Inflammatory macrophage treated with lipopolysaccharide for 1 hour (primary cell): ENCODE measurements at regions not wholly inside any gene's neighbourhood (a gene's known extent, or its start where the extent isn't known, plus 50 kb on each side); places are given as distances from the start of the nearest gene placed in this dataset.

Experiments
- DNase-seq, 2 donors: peaks; one replicate each; pipeline ENCODE4 v3.0.0-alpha.2; 2020 to 2022

DNA sequence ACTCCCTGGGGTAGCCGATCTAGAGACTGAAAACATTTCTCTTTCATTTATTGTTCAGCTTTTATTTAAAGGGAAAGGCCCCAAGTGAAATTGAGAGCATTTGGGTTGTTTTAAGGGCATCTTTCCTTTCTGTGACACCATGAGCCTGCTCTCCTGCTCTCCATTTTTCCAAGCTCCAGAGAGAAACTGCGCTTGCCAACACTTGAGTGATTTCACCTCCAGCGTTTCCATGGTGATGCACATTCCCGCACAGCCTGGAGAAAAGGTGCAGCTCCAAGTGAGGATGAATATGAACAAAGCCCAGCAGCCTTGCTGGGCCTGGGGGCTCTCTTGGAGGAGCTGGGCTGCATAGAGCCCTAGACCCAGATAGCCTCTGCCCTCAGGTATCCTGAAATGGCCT is 159.2 kb upstream of the PPP2R3A start:
- DNase-seq, result no peak

DNA sequence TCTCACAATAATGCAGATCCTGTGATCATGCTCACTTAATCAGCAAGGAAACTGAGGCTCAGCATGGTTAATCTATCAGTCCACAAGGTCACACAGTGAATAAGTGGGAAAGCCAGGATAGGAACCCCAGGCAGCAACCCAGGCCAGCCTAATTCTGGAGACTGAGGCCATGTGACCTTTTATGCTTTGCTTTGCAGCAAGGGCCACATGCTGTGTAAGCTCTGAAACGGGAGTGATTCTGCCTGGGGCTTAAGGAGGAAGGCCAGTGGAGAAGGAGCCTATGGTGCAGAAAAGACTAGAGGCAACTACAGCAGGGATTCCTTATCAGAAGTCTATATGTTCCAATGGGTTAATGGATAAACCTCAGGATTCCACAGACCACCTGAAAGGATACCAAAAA is 157.6 kb upstream of the PPP2R3A start:
- DNase-seq, result no peak

DNA sequence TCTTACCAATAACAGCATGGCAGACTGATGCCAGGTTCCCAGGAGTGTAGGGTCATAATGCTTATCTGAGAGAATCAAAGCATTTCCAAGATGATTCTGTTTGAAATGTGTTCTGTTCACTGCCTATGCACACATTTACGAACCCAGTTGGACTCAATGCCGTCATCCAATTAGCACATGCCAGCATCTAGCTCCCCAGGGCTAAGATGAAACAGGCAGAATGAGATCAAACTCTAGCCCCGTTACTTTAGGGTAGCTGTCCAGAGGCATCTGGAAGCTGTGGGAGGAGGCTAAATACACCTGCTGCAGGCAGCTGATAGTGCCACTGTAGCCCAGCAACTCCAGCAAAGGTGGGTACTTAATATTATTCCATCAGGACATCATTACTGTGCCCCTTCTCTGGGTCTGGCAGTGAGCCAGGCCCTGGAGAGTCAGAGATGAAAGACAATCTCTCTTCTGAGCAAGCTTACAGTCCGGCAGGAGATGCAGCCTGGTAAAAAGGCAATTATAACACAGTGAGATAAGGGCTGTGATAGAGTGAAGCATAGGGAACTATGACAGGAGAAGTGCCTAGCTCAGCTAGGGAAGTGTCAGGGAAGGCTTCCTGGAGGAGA is 156.4 kb upstream of the PPP2R3A start:
- DNase-seq, result no peak

DNA sequence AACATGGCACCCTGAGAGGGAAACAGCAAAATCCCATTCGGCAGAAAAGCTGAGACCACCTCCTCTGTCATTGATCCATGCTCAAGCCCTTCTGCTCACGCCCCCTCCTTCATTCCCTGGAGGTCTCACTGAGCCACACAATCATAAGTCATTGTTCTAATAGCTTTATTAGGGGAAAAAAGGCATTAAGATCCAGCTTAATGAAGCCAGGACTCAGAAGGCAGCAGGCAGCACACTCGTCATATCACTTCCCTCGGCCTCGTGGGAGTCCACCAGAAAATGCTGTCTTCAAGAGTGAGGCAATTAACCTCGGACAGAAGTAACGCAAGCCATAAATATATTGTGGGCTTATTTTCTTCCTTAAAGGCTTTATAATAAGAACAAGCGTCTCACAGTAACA is 153.9 kb upstream of the PPP2R3A start:
- DNase-seq, result no peak

DNA sequence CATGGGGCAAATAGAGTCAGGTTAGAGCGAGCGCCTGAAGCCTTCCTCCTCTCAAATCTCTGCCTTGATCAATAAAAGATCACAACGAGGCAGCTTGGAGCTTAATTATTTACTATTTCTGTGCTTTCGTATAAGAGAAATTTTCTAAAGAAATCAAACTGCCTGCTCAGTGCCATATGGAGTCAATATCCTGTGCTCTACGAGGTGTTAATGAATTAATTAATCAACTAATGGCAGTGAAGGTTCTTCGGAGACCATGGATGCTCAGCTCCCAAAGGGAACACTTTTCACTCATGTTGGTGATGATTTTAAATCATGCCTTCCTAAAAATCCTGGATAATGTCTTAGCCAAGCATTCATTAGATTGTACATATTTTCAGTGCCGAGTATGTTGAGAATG is 153.5 kb upstream of the PPP2R3A start:
- no peak for DNase-seq

DNA sequence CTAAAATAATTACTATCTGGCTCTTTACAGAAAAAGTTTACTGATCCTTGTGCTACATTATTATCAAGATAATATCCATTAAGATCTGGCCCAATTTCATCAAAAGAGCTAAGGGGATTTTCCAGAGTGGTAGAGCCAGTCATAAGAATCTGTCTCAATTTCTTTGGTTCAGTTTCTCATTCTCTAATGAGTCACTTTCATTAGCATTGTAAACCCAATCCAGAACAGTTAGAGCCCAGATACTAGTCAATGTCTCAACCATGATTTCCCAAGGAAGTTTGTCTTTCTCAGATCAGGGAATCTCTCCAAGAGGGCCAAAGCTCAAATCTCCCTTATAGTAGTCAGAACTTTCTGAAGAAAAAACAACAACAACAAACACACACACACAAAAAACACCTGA is 131.1 kb upstream of the PPP2R3A start:
- no peak for DNase-seq

DNA sequence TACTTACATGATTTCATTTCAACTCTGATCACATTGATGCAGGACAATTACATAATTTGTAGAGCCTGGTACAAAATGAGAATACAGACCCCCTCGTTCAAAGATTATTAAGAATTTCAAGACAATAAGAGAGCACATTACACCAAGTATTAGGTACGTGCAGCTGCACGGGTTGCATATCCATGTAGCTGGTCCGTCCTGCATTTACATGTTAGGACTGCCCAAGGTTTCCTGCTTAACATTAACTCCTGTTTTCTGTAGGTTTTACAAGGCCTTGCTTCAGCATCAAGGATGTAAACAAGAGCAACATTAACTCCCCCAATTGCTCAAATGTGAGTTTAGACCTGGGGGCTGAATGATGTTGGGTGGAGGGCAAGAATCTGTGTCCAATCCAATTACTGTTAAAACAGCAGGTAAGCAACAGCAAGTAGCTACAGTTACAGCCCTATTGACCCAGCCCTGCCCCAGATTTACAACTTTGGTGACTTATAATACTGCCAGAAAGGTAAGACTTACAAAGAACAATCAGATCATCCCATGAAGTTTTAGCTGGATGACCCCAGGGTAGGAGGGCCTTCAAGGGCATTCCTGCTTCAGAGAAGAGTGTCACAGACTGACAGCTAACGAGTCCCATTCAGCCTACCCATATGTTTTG is 127.4 kb upstream of the PPP2R3A start:
- no peak for DNase-seq

DNA sequence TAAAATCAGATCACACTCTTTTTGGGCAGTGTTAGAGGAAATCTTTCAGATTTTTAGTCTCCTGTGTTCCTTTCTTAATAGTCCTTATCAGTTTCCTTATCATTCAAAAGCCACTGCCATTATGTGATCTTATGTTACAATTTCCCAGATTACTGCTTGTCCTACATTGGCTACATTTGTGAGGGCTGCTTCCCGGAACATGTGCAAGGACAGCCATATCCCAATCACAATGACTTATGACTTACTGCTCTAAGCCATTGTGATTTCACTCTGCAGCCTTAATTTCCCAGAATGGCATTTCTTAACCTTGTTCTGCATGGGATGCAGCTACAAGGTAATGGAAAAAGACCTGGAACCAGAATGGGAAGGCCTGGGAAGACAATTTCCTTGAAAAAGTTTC is 125.1 kb upstream of the PPP2R3A start:
- no peak for DNase-seq

DNA sequence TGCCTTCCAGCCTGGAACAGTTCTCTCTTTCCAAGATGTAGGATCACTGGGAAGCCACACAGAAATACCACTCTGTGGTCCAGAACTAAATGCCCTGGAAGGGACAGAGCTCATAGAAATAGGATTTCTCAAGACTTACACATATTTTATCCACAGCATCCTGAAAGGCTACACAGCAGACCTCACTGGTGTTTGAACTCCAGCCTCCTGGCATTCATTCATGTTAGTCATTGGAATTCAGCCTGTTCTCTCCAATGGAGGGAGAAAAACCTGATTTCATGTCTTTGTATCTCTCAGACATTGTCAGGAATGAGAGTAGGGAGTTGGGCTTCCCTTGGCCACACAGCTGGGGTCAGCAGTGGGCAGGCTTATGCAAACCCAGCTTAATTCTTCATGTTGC is 121.1 kb upstream of the PPP2R3A start:
- no peak for DNase-seq

DNA sequence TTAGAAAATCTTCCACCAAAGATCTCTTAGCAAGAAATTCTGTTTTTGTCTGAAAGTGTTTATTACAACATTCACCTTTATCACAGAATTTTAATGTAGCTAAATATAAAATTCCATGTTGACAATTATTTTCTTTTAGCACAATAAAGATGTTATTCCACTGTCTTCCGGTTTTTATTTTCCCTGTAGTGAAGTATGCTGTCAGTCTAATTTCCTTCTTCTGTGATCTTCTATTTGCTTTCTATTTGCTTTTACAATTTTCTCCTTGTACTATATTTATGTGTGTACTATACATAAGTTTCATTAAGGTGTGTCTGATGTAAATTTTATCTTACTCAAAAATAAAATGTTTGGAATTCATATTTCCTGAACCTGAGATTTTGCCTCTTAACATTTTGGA is 117.5 kb upstream of the PPP2R3A start:
- no peak for DNase-seq

DNA sequence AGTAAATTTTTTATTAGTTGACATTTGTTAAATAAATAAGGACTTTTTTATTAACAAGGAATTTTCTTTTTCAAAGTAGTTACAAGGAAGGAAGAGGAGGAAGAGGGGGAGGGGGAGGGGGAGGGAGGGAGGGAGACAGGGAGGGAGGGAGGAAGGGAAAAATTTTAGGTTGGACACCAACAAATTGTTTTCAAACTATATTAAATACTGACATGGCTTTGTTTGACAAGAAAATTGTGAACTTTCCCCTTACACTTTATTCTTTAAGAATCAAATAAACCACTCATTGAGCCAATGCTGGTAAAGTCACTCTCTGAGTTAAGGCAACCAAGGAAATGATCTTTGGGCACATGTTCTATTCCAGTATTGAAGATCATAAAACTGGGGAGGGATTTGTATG is 115.7 kb upstream of the PPP2R3A start:
- no peak for DNase-seq

DNA sequence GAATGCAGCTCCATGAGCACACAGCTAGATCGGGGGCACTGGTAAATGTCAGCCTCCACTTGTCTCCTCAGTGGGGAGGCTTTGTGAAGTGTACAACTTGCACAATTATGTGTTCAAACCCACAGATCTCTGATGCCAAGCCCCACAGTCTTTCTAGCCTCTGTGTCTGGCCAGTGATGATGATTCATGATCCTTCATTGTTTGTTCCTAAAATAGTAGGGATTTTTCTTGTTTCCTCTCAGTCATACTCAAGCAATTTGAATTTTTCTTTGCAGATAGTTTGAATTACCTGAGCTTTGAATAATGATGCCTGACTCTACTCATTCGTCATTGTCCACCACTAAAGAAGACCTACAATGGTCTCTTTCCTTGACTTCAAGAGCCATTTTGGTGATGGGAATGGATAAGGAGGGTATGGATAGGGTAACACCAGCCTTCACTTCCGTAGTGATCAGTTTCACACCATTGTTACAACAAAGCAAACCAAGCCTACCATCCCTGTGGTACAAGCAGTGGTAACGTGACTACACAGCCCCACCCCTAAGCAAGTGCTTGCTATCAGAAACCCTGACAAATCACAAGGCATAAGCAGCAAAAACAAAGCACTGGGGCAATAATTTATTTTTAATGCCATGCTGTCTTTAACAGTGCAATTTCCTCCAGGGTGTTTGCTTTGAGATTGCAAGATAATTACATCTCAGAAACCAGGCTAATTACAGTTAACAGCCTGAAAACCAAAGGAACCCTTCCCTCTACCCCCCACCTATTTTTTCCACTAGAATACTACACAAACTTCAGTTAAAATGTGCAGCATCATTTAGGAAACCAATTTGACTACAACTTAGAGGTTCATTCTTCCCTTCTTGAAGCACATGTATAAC is 114.1 kb upstream of the PPP2R3A start:
- DNase-seq, result no peak

DNA sequence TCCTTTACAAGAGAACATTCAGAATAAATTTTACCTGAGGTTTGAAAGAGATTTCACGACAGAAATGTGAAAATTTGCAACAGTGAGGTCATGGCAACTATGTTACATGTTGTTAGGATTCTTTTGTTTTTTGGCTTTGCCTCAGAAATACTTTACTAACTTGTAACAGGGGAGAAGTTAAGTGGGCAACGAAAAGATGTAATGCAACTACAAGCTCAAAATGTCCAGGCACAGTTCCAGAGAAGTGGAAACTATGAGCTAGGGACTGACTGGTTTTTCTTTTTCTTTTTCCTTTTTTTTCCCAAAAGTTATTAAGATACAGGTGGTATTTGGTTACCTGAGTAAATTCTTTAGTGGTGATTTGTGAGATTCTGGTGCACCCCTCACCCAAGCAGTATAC is 111.5 kb upstream of the PPP2R3A start:
- DNase-seq, result no peak

DNA sequence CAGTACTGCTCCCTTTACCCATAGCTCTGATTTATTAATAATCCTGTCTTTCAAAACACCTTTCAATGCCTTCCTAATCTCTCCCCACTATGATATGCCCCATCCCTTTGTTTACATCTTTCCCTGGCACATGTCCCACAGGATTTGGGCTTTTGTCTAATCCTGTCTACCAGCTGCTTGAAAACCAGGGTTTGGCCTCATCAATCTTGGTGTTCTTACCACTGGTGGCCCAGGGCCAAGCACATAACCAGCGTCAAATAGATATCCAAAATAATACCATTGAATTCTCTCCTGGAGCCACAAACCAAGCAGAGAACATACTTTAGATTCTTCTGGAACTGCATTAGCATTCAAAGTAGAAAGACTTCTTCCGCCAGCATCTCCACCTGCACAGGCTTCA is 104.8 kb upstream of the PPP2R3A start:
- DNase-seq, result no peak

DNA sequence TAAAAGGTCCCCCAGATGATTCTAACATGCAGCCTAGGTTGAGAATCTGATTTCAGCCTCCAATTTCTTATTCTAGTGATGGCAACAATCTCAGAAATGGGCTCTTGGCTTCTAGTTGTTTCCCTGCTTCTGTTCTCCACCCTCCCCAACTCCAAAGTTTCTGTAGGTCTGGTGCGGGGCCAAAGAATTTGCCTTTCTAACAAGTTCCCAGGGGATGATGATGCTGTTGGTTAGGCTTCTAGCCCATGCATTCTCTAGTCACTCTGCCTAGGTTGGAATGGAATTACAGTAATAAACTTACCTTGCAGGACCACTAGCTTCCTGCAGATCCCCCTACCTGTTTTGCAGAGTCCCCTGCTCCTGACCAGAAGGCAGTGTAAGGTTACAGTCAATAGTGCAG is 103.2 kb upstream of the PPP2R3A start:
- no peak for DNase-seq

DNA sequence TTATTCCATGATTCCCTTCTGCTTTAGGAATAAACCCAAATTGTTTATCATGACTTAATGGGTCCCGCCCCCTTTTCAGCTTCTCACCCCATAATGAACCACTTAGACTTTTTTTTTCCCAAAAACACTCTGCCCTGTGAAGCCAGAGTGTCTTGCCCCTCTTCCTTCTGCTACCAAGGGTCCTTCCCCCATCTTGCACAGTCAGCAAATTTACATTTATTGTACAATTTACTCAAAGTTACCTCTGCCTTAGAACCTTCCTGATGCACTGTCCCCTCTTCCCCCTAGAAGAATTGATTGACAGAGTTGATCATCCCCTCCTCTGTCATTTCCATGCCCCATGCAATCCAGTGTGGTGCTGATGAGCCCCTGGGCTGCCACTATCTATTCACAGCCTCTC is 101.5 kb upstream of the PPP2R3A start:
- no peak for DNase-seq

DNA sequence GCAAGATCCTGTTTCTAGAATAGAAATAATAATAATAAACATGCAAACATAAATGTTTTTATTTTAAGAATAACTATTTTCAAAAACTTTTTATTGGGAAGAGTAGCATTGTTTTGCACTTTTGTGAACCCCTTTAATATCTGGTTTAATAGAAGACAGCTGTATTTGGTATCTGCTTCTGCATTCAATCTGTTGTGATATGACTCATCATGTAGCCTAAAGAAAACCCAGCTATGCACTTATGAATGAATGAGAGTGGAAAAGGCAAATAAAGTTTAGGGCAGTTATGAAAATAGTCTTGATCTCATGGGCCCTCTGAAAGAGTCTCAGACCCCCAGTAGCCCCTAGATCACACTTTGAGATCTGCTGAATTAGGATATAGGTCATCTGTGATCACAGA is 100.4 kb upstream of the PPP2R3A start:
- no peak for DNase-seq

DNA sequence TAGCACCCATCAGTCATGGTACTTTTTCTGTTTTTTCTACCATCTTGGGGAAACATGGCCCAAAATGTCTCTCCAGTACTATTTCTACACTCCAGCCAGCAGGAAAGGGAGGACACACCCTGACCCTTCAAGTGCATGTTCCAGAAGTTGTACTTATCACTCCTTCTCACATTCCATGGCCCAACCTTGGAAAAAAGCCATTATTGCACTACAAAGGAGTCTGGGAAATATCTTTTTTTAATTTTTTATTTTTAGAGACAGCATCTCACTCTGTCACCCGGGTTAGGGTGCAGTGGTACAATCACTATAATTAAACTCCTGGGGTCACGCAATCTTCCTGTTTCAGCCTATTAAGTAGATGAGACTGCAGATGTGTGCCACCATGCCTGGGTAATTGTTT is 100.0 kb upstream of the PPP2R3A start:
- DNase-seq, result no peak

DNA sequence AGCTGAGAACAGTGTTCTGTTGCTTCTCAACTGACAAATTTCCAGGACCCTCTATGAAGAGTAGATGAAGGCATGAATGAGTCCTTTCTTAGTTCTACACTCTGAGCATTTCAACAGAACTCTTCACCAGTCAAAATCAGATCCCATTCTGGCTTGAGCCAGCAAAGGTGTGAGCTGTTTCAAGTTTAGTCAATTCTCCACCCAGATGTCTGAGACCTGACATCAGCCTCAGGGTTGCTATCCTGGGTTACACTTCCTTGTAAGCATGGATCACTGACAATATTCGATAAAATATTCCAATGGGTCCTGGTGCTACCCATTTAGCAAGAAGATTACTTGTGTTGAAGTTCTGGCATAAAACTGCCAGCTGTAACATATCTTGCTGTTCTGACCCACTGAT is 97.6 kb upstream of the PPP2R3A start:
- DNase-seq, result no peak

DNA sequence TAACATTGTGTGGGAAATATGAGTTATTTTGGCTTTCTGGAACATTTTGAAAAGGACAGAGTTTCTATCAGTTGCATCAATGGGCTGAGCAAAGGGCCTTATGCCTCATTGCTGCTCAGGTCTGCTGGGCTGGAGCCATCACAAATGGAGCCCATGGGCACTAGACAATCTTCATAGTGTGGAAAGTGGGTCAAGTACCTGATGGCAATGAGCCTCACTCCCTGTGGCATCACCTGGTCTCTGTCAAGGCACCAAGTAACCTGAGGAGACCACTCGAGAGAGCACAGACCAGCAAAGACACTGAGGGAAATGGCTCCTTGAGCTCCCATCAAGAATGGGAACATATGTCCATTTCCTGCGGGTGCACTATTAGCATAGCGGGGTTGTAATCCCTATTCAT is 96.7 kb upstream of the PPP2R3A start:
- DNase-seq, result no peak

DNA sequence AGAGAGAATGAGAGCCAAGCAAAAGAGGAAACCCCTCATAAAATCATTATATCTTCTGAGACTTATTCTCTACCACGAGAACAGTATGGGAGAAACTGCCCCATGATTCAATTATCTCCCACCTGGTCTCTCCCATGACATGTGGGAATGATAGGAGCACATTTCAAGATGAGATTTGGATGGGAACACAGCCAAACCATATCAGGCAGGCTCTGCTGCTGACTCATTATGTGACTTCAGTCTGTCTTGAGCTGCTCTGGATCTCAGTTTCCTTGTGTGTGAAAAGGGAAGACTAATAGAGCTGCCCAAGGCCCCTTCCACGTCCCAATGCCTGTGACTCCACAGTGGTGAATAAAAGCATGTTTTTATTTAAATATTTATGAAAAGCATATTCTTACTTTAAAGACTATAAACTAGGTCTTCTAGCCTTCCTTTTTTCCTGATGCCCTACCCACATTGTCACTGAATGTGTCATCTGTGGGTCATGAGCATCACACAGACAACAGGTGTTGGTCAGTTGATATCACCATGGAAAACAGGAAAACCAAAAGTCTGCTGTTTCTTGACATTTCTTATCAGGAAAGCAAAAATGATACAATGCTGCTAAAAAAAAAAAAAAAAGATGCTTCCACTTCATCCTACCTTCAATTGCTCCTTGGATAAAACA is 96.0 kb upstream of the PPP2R3A start:
- no peak for DNase-seq

DNA sequence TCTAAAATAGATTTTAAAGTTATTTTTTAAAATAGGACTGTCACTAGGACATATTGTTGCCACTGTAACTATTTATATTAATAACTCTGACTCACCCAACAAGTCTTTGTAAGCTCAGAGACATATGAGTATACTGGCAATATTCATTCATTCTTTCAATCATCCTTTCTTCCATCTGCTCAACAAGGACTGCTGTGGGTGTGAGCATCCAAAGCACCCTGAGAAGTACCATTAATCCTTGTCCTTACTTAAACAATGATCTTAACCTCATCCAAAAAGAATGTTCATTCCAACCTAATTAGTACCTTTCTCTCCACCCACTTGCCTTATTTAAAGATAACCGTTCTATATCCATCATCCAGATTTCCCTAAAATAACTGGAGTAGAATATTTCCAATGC is 94.2 kb upstream of the PPP2R3A start:
- no peak for DNase-seq

DNA sequence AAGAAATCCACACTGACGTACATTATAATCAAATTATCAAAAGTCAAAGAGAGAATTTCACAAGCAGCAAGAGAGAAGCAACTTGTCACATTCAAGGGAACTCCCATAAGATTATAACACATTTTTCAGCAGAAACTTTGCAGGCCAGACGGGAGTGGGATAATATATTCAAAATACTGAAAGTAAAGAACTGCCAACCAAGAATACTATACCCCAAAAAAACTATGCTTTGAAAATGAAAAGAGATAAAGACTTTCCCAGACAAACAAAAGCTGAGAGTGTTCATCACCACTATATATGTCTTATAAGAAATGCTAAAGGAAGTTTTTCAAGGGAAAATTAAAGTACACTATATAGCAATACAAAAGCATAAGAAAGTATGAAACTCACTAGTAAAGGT is 91.5 kb upstream of the PPP2R3A start:
- no peak for DNase-seq

DNA sequence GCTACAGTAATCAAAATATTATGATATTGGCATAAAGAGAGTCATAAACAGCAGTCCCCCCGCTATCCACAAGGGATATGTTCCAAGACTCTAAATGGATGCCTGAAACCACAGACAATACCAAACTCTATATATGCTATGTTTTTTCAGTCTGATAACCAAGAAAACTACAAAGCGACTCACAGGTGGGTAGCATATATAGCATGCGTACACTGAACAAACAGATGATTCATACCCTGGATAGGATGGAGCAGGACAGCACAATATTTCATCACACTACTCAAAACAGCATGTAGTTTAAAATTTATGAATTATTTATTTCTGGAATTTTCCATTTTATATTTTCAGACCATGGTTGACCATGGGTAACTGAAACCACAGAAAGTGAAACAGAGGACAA is 87.0 kb upstream of the PPP2R3A start:
- DNase-seq, result no peak
